Ascending aorta (tissue), 2 donors: ENCODE measurements at regions not wholly inside any gene's neighbourhood (a gene's known extent, or its start where the extent isn't known, plus 50 kb on each side); places are given as distances from the start of the nearest gene placed in this dataset.

Experiments
- DNase-seq, 2 donors: peaks; one replicate each; pipeline ENCODE4 v3.0.0-alpha.2; 2019; ENCODE audit warnings: low spot score in 2 of 2
- H3K27ac ChIP-seq, 2 donors: fragments of 200-600 bp; sonication (generic); one replicate each; pipeline ENCODE4 v1.5.1; 2016 to 2017; ENCODE audit warnings: mild to moderate bottlenecking in 1 of 2
- H3K27me3 ChIP-seq: fragments of 200-600 bp; sonication (generic); one replicate; pipeline ENCODE4 v1.5.1; 2017
- H3K36me3 ChIP-seq, 2 donors: fragments of 200-600 bp; sonication (generic); one replicate each; pipeline ENCODE4 v1.5.1; 2016
- H3K4me1 ChIP-seq, 2 donors: fragments of 200-600 bp; sonication (generic); one replicate each; pipeline ENCODE4 v1.5.1; 2016 to 2017; ENCODE audit warnings: mild to moderate bottlenecking in 1 of 2
- H3K4me3 ChIP-seq, 2 donors: fragments of 200-600 bp; sonication (generic); one replicate each; pipeline ENCODE4 v1.5.1; 2016 to 2017; ENCODE audit warnings: mild to moderate bottlenecking in 1 of 2
- H3K9me3 ChIP-seq, 2 donors: fragments of 200-600 bp; sonication (generic); one replicate each; pipeline ENCODE4 v1.5.1; 2016
- CTCF ChIP-seq, 3 experiments: fragments of 200-600 bp in 2 of 3; fragments of 450-650 bp in 1 of 3; sonication (generic) in 2 of 3; IDR thresholded peaks; one replicate each; pipeline ENCODE4 v1.5.1; 2016 to 2019; ENCODE audit warnings: antibody characterized with exemption in 3 of 3, mild to moderate bottlenecking in 1 of 3, moderate library complexity in 1 of 3
- intact Hi-C: fragments of 100-400 bp; cut with DNase I; formaldehyde crosslinking; loops from one replicate; pipeline ENCODE4 v1.15.1; 2023

GRCh38 chr11:109729761-109730160 lies 307.8 kb downstream of the C11orf87 start:
- H3K27ac ChIP-seq = no peak overlapping the region
- H3K4me1 ChIP-seq = no peaks in the 10 kb centered on the region
- no peaks in the 10 kb centered on the region for H3K36me3 ChIP-seq
- TF ChIP-seq CTCF (IDR thresholded peaks at IDR 0.05) = no peak
- H3K4me3 ChIP-seq = no peak overlapping the region
- intact Hi-C loops = no loop called here
- DNase-seq = no peak
- H3K27me3 ChIP-seq = no peaks in the 10 kb centered on the region
- no peaks in the 10 kb centered on the region for H3K9me3 ChIP-seq

GRCh38 chr11:109730669-109731068 lies 308.7 kb downstream of the C11orf87 start:
- no peaks in the 10 kb centered on the region for H3K4me1 ChIP-seq
- no peaks in the 10 kb centered on the region for H3K36me3 ChIP-seq
- no peak overlapping the region for H3K4me3 ChIP-seq
- intact Hi-C loops = no loop called here
- TF ChIP-seq CTCF (IDR thresholded peaks at IDR 0.05) = no peak
- H3K27me3 ChIP-seq = no peaks in the 10 kb centered on the region
- no peak overlapping the region for H3K27ac ChIP-seq
- no peaks in the 10 kb centered on the region for H3K9me3 ChIP-seq
- no peak for DNase-seq

GRCh38 chr11:109731451-109731850 lies 309.5 kb downstream of the C11orf87 start:
- no peaks in the 10 kb centered on the region for H3K4me1 ChIP-seq

GRCh38 chr11:109733245-109733644 lies 311.3 kb downstream of the C11orf87 start:
- H3K27ac ChIP-seq = no peak overlapping the region
- TF ChIP-seq CTCF (IDR thresholded peaks at IDR 0.05) = no peak

More at GRCh38 chr11:109731451-109731850, 309.5 kb downstream of the C11orf87 start:
- DNase-seq = no peak
- no peak overlapping the region for H3K4me3 ChIP-seq
- no peak overlapping the region for H3K27ac ChIP-seq
- no peak for TF ChIP-seq CTCF (IDR thresholded peaks at IDR 0.05)
- H3K36me3 ChIP-seq = no peaks in the 10 kb centered on the region
- no peaks in the 10 kb centered on the region for H3K9me3 ChIP-seq
- no peaks in the 10 kb centered on the region for H3K27me3 ChIP-seq
- intact Hi-C loops = no loop called here

GRCh38 chr11:109734566-109734965 lies 312.6 kb downstream of the C11orf87 start:
- no peaks in the 10 kb centered on the region for H3K36me3 ChIP-seq
- no peak for DNase-seq
- H3K4me1 ChIP-seq = no peaks in the 10 kb centered on the region
- H3K9me3 ChIP-seq = no peaks in the 10 kb centered on the region
- TF ChIP-seq CTCF (IDR thresholded peaks at IDR 0.05) = no peak
- intact Hi-C loops = no loop called here
- H3K4me3 ChIP-seq = no peak overlapping the region
- no peaks in the 10 kb centered on the region for H3K27me3 ChIP-seq
- H3K27ac ChIP-seq = no peak overlapping the region

More at GRCh38 chr11:109733245-109733644, 311.3 kb downstream of the C11orf87 start:
- intact Hi-C loops = no loop called here
- H3K4me1 ChIP-seq = no peaks in the 10 kb centered on the region
- H3K27me3 ChIP-seq = no peaks in the 10 kb centered on the region
- no peak for DNase-seq
- no peaks in the 10 kb centered on the region for H3K36me3 ChIP-seq
- no peak overlapping the region for H3K4me3 ChIP-seq
- H3K9me3 ChIP-seq = no peaks in the 10 kb centered on the region

- Histone ChIP-seq H3K36me3 (no peaks in the 10 kb centered on the region), H3K9me3 (no peaks in the 10 kb centered on the region), H3K4me3 (no peak overlapping the region), H3K27me3 (no peaks in the 10 kb centered on the region), H3K27ac (no peak overlapping the region), H3K4me1 (no peaks in the 10 kb centered on the region)
- intact Hi-C loops = no loop called here
- DNase-seq = no peak
- no peak for TF ChIP-seq CTCF (IDR thresholded peaks at IDR 0.05)
Measured at GRCh38 chr11:109735128-109735527, 313.1 kb downstream of the C11orf87 start.
